Activated CD8-positive, alpha-beta memory T cell treated with anti-CD3 and anti-CD28 coated beads, Interleukin-2, amount 10 ng/mL, durations not matched to agents 7 days and 5 days (primary cell): ENCODE measurements at regions not wholly inside any gene's neighbourhood (a gene's known extent, or its start where the extent isn't known, plus 50 kb on each side); places are given as distances from the start of the nearest gene placed in this dataset.

Experiments used
- ATAC-seq: fragments of 150-1000 bp; cut with Tn5 transposase; one replicate; pipeline ENCODE4 v1.10.0; 2021; ENCODE audit warnings: moderate library complexity
- CTCF ChIA-PET: fragments of 350-600 bp; sonication (Branson Sonifier 250); formaldehyde crosslinking; loops from one replicate; lab custom pipeline; 2021; ENCODE audit warnings: antibody characterized with exemption; lab: Charles Lee
- DNase-seq: peaks from one replicate; pipeline ENCODE4 v3.0.0-alpha.2; 2020
- H3K27ac Mint-ChIP-seq: one replicate; pipeline ENCODE4 v1.8.0; 2021; ENCODE audit warnings: mild to moderate bottlenecking, mixed read lengths
- H3K27me3 Mint-ChIP-seq: one replicate; pipeline ENCODE4 v1.8.0; 2021; ENCODE audit warnings: mixed read lengths
- H3K36me3 Mint-ChIP-seq: one replicate; pipeline ENCODE4 v1.8.0; 2021; ENCODE audit warnings: mild to moderate bottlenecking, mixed read lengths
- H3K4me1 Mint-ChIP-seq: one replicate; pipeline ENCODE4 v1.8.0; 2021; ENCODE audit warnings: mixed read lengths
- H3K4me3 Mint-ChIP-seq: one replicate; pipeline ENCODE4 v1.8.0; 2021; ENCODE audit warnings: mild to moderate bottlenecking, moderate library complexity, mixed read lengths
- H3K9me3 Mint-ChIP-seq: one replicate; pipeline ENCODE4 v1.8.0; 2022; ENCODE audit warnings: low read depth, mixed read lengths

DNA sequence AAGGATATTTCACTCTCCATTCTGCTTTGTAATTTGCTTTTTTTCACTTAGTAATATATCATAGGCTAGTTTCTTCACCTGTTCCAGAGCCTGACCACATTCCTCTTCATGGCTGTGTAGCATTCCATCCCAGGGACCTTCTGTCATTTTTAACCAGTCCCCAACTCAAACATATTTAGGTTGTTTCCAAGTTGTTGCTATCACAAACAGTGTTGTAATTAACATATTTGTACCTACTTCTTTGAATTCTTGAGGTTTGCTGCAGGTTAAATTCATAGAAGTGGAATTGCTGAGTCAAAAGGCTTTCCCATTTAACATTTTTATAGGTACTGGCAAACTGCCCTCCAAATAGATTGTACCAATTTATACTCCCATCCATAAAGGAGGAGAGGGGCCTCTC lies 65.1 kb upstream of the MED9 start:
- H3K27ac Mint-ChIP-seq = no peak overlapping the region
- DNase-seq (no peak), ATAC-seq (no peak)
- CTCF ChIA-PET = no interaction called here
- H3K4me3 Mint-ChIP-seq = no peak overlapping the region
- H3K4me1 Mint-ChIP-seq = peaks cover 68% of the 10 kb centered on the region
- H3K27me3 Mint-ChIP-seq = peaks cover 7% of the 10 kb centered on the region
- H3K9me3 Mint-ChIP-seq = peaks cover 3% of the 10 kb centered on the region
- H3K36me3 Mint-ChIP-seq = peaks cover 7% of the 10 kb centered on the region

DNA sequence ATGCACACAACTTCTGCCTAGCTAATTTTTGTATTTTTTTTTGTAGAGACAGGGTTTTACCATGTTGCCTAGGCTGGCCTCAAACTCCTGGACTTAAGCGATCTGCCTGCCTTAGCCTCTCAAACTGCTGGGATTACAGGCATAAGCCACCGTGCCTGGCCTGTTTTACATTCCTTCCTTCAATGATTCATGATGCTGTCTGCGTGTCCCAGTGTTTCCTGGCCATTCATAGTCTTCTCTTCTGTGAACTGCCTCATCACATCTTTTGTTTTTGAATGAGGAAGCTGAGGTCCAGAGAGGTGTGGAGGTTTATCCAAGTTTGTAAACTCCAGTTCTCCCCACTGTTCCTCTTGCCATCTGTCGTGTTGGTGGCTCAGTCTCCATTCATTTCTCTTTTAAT lies 64.5 kb upstream of the MED9 start:
- DNase-seq (no peak), ATAC-seq (no peak)
- Mint-ChIP-seq H3K4me3 (no peak overlapping the region), H3K27ac (no peak overlapping the region), H3K9me3 (peaks cover 4% of the 10 kb centered on the region), H3K27me3 (peaks cover 7% of the 10 kb centered on the region), H3K4me1 (peaks cover 69% of the 10 kb centered on the region), H3K36me3 (peaks cover 7% of the 10 kb centered on the region)
- CTCF ChIA-PET = interaction anchor here (0.7 kb wide), 1 partner anchor 58 kb away, joined by 3 read pairs; no protein-coding TSS in a partner anchor

DNA sequence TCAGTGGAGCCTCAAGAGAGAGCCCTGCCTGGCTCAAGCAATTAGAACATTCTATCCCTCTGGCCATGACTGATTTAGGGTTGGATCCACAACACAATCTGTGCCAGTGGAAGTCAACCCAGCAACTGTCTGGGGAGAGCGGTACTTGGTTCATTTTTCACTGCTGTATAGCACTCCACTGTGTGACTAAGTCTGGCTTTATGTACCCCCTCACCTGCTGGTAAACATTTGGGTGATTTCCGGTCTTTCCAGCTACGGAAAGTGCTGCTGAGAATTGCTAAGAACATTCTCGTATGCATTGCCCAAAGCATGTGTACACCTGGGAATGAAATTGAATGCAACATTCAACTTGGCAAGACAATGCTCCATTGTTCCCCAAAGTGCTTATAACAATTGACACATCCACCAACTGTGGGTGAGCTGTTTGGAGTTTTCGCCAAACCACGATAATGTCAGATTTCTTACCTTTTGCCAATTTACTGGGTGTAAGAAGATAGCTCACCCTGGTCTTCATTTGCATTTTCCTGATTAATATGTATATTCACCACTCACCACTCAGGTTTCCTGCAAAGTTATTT lies 63.5 kb upstream of the MED9 start:
- CTCF ChIA-PET = no interaction called here

DNA sequence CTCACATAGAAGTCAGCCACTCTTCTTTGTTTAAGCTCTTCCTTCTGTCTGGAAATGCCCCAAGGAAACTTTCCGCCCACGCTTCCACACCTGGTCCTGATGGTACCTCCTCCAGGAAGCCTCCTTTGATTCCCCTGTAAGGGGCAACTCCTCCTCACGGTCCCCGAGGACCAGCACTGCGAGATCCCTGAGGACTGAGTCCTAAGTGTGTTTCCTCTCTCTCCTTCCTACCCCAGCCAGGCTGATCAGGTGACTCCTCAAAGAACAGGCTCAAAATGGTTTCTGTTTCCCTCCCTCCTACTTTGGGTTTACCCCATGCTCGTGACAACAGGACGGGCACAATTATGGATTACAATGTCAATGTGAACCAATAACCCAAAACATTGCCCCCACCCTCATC lies 63.0 kb upstream of the MED9 start:
- CTCF ChIA-PET = no interaction called here
- Mint-ChIP-seq H3K36me3 (peaks cover 7% of the 10 kb centered on the region), H3K27ac (no peak overlapping the region), H3K4me1 (peaks cover 58% of the 10 kb centered on the region), H3K9me3 (peaks cover 4% of the 10 kb centered on the region), H3K4me3 (no peak overlapping the region), H3K27me3 (peaks cover 7% of the 10 kb centered on the region)
- no peak for ATAC-seq
- DNase-seq = no peak

More for the DNA sequence above, 63.5 kb upstream of the MED9 start:
- Mint-ChIP-seq H3K36me3 (peaks cover 7% of the 10 kb centered on the region), H3K4me3 (no peak overlapping the region), H3K9me3 (peaks cover 4% of the 10 kb centered on the region), H3K4me1 (peaks cover 60% of the 10 kb centered on the region), H3K27me3 (peaks cover 7% of the 10 kb centered on the region), H3K27ac (no peak overlapping the region)
- ATAC-seq = no peak
- DNase-seq = no peak

DNA sequence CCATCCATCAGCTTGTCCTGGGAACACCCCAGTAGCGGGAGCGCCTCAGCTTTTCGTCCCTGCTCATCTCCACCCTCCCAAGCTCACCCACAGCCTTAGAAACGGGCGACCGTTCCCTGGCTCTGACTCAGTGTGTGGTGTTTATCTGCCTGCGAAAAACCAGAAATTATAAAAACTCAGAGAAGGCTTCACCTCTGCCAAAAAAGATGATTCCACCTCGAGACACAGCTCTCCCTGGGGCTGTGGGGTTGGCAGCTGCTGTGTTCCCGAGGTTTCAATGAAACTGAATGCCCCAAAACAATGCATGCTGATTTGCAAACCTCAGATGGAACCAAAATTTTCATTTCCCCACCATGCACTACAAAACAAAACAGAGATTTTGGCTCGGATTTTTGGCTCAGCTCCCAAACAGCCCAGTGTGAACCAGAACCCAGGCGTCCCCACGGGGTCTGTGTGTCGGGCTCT lies 62.4 kb upstream of the MED9 start:
- DNase-seq (no peak), ATAC-seq (no peak)
- peaks cover 7% of the 10 kb centered on the region for H3K27me3 Mint-ChIP-seq
- H3K4me3 Mint-ChIP-seq = no peak overlapping the region
- H3K4me1 Mint-ChIP-seq = peaks cover 53% of the 10 kb centered on the region
- CTCF ChIA-PET = interaction anchor here (1.2 kb wide), 1 partner anchor 26 kb away, joined by 3 read pairs; no protein-coding TSS in a partner anchor
- H3K36me3 Mint-ChIP-seq = peaks cover 7% of the 10 kb centered on the region
- H3K27ac Mint-ChIP-seq = no peak overlapping the region
- H3K9me3 Mint-ChIP-seq = peaks cover 4% of the 10 kb centered on the region

DNA sequence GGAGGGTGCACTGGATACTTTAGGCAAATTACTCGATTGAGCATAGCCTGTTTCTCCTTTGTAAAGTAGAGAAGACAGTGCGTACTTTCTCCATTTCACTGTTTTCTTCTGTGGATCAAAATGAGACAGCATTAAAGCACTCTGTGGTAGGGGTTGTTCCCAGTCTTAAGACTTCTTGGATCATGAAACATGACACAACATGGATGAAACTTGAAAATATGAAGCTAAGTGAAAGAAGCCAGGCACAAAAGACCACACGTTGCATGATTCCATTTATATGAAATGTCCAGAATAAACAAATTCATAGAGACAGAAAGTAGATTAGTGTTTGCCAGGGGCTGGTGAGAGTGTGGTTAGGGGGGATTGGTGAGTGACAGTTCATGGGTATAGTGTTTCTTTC lies 61.8 kb upstream of the MED9 start:
- Mint-ChIP-seq H3K36me3 (peaks cover 7% of the 10 kb centered on the region), H3K4me3 (no peak overlapping the region), H3K27me3 (peaks cover 3% of the 10 kb centered on the region), H3K27ac (no peak overlapping the region), H3K4me1 (peaks cover 48% of the 10 kb centered on the region), H3K9me3 (peaks cover 4% of the 10 kb centered on the region)
- DNase-seq = no peak
- no peak for ATAC-seq
- CTCF ChIA-PET = interaction anchor here (1.0 to 1.2 kb wide), 2 partner anchors 20 to 25 kb away, joined by 3 read pairs; no protein-coding TSS in a partner anchor

DNA sequence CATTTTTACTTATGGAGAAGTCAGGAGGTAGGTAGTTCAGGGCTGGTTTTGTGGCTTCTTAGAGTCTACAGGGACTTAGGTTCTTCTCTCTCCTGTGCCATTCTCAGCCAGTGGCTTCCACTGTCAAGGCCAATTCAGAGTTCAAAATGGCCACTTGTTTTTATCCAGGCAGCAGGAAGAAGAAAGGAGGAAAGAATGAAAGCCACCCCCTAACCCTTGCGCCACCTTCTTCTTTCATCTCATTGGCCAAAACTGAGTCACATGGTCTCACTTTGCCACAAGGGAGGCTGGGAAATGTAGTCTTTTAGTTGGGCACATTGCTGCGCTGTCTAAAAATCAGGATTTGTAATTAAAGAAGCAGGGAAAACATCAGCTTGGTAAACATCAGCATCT lies 60.8 kb upstream of the MED9 start:
- CTCF ChIA-PET = interaction anchor here (0.9 to 1.3 kb wide), 5 partner anchors 13 to 84 kb away, joined by 3 to 4 read pairs (median 3); partner anchors contain the start of gene RASD1
- H3K4me3 Mint-ChIP-seq = no peak overlapping the region

DNA sequence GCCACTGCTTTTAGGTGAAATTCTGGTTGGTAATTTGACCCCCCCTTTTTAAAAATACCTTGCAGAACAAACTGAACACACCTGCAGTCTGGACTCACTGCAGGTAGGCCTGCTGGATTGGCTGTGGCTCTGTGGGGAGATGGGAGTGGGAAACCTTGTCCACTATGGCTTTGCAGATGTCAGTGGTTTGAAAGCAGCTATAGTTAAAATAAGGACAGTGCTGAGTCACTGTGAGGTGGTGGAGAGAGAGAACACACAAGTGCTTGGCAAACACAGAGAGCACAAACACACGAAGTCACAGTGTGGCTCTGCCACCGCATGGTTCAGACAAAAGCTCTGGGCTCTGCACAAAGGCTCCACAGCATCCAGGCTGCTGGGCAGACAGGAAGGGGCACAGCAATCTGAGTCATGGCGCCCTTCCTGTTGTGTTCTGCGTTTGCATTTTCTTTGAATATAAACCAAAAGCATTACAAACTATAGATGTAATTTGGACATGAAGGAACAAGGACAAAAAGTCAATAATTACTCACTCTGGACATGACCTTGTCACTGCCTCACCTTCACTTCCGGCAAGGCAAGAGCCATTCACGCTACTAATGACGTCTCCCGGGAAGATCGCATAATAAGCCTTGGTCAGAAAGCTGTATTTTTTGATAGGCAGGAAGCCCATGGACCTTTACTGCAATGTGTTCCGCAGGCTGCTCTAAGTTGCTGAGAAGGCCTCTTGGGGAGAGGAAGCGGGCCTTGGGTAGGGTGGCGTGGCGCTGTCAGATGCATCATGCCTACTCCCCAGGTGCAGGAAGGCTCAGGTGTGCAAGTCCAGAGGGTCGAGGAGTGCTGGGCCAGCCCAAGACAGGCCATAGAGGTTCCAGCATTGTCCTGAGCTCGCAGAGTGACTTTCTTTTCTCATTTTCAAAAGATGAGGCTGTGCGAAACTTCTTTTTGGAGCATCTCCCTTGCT lies 60.1 kb upstream of the MED9 start:
- H3K36me3 Mint-ChIP-seq = peaks cover 7% of the 10 kb centered on the region
- no peaks in the 10 kb centered on the region for H3K27me3 Mint-ChIP-seq
- no peak overlapping the region for H3K4me3 Mint-ChIP-seq
- ATAC-seq (peak; percentile 71), DNase-seq (peak; percentile 67)
- H3K9me3 Mint-ChIP-seq = peaks cover 4% of the 10 kb centered on the region
- H3K4me1 Mint-ChIP-seq = peaks cover 41% of the 10 kb centered on the region
- H3K27ac Mint-ChIP-seq = peak overlapping the region; percentile 85
- CTCF ChIA-PET = interaction anchor here (0.9 to 1.3 kb wide), 3 partner anchors 14 to 83 kb away, joined by 3 to 4 read pairs (median 3); no protein-coding TSS in a partner anchor

More for the DNA sequence above, 60.8 kb upstream of the MED9 start:
- Mint-ChIP-seq H3K9me3 (peaks cover 4% of the 10 kb centered on the region), H3K4me1 (peaks cover 44% of the 10 kb centered on the region), H3K27ac (peak overlapping the region; percentile 85), H3K27me3 (no peaks in the 10 kb centered on the region), H3K36me3 (peaks cover 7% of the 10 kb centered on the region)
- DNase-seq (peak; percentile 67), ATAC-seq (peak; percentile 82)

DNA sequence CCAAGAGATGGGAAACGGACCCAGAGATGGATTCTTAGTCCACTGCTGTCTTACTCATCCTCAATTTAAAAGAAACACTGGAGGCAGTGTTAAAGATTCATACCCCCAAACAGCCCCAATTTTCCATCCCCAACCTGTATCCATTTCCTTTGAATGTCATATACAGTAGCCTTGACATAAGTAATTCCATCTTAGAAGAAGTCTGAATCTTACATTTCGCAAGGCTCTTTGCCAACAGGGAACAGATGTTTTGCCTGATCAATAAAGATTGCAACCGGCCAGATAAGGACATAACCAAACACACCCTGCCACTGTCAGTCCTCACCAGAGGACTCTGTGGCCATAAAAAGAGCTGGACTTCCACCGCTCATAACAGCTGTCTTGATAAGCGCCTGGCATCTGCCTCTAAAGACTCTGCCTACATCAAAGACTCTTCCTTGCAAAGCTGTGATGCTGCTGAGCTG lies 59.0 kb upstream of the MED9 start:
- CTCF ChIA-PET = interaction anchor here (1.3 kb wide), 1 partner anchor 23 kb away, joined by 4 read pairs; no protein-coding TSS in a partner anchor
- peaks cover 4% of the 10 kb centered on the region for H3K9me3 Mint-ChIP-seq
- H3K27me3 Mint-ChIP-seq = no peaks in the 10 kb centered on the region

DNA sequence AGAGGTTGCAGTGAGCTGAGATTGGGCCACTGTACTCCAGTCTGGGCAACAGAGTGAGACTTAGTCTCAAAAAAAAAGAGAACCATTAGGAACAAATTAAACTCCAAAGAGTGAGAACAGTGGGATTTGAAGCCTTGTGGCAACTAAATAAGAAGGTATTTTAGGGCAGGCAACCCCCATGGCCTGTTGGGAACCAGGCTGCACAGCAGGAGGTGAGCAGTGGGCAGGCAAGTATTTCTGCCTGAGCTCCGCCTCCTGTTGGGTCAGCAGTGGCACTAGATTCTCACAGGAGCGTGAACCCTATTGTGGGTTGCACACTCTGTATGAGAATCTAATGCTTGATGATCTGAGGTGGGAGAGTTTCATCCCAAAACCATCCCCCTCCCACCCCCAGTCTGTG lies 57.6 kb upstream of the MED9 start:
- peaks cover 3% of the 10 kb centered on the region for H3K36me3 Mint-ChIP-seq
- DNase-seq = no peak
- H3K4me1 Mint-ChIP-seq = peaks cover 26% of the 10 kb centered on the region
- H3K9me3 Mint-ChIP-seq = peaks cover 1% of the 10 kb centered on the region
- ATAC-seq = no peak
- H3K27me3 Mint-ChIP-seq = no peaks in the 10 kb centered on the region
- H3K27ac Mint-ChIP-seq = no peak overlapping the region
- CTCF ChIA-PET = no interaction called here
- H3K4me3 Mint-ChIP-seq = no peak overlapping the region

More for the DNA sequence above, 59.0 kb upstream of the MED9 start:
- no peak for ATAC-seq
- Mint-ChIP-seq H3K4me3 (no peak overlapping the region), H3K36me3 (peaks cover 7% of the 10 kb centered on the region), H3K4me1 (peaks cover 31% of the 10 kb centered on the region), H3K27ac (no peak overlapping the region)
- DNase-seq = no peak

DNA sequence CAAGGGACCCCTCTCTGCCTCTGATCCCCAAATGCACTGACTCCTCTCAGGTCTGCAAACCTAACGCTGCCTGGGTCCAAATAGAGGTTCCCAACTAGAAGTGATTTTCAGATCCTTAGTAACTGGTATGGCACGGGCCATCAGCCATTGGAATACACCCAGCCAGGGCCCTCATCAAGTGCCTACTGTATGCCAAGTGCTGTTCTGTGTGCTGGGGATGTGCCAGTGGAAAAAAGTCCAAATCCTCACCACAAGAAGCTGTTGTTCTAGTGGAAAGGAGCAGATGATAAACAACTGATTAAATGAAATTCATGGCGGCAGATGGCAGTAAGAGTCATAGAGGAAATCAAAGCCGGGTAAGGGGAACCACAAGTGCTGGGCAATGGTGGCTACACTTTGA lies 57.2 kb upstream of the MED9 start:
- DNase-seq = no peak
- H3K9me3 Mint-ChIP-seq = peaks cover 1% of the 10 kb centered on the region
- no peak overlapping the region for H3K27ac Mint-ChIP-seq
- no peak for ATAC-seq
- peaks cover 26% of the 10 kb centered on the region for H3K4me1 Mint-ChIP-seq
- H3K27me3 Mint-ChIP-seq = no peaks in the 10 kb centered on the region
- CTCF ChIA-PET = no interaction called here
- H3K36me3 Mint-ChIP-seq = peaks cover 4% of the 10 kb centered on the region
- H3K4me3 Mint-ChIP-seq = no peak overlapping the region

DNA sequence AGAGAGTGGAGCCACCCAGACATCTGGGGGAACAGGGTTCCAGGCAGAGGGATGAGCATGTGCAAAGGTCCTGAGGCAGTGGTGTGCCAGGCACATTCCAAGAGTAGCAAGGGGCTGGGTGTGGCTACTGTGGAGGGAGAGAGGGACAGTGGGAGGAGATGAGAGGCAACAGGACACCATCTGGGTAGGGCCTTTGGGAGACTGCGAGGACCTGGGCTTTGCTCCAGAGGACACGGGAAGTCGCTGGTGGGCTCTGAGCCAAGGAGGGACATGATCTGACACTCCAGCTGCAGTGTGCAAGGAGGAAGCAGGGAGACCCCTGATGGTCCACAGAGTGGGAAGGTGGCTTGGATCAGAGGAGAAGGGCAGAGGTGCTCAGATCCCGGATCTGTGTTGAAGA lies 56.7 kb upstream of the MED9 start:
- no peak for DNase-seq
- H3K27ac Mint-ChIP-seq = no peak overlapping the region
- no peak overlapping the region for H3K4me3 Mint-ChIP-seq
- H3K4me1 Mint-ChIP-seq = peaks cover 24% of the 10 kb centered on the region
- H3K9me3 Mint-ChIP-seq = peaks cover 1% of the 10 kb centered on the region
- peaks cover 4% of the 10 kb centered on the region for H3K36me3 Mint-ChIP-seq
- CTCF ChIA-PET = no interaction called here
- ATAC-seq = no peak
- no peaks in the 10 kb centered on the region for H3K27me3 Mint-ChIP-seq

DNA sequence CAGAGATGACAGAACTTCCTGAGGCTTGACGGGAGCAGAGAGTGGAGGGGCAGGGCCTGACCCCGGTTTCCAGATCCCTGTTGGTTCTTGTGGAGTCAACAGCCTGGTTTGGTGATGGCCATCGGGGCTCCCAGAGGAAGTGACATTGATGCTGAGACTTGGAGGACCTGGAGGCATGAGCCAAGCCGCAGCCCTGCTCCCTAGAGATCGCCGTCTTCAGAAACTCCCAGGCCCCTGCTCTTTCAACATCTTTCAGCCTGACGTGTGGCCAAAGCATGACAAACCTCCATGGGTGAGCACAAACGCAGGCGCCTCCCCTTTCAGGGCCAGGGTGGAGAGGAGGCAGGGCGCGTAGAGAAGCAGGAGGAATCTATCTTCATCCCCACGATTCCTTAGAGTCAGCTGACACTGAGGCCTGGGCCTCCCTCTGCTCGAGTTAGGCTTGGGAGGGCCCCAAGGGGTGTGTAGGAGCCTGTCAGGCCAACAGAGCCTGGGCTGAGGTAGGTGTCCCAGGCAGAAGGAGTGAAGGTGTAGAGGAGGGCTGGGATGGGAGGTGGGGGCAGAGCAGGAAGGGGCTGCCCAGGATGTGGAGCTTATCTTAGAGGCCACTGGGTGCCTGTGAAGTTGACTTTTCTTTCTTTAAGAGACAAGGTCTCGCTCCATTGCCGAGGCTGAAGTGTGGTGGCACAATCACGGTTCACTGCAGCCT lies 56.1 kb upstream of the MED9 start:
- H3K4me1 Mint-ChIP-seq = peaks cover 18% of the 10 kb centered on the region
- H3K9me3 Mint-ChIP-seq = peaks cover 1% of the 10 kb centered on the region
- H3K27me3 Mint-ChIP-seq = no peaks in the 10 kb centered on the region
- H3K4me3 Mint-ChIP-seq = no peak overlapping the region
- no peak for ATAC-seq
- DNase-seq = no peak
- CTCF ChIA-PET = no interaction called here
- no peak overlapping the region for H3K27ac Mint-ChIP-seq
- H3K36me3 Mint-ChIP-seq = peaks cover 2% of the 10 kb centered on the region
